ENCODE measurements at regions not wholly inside any gene's neighbourhood (a gene's known extent, or its start where the extent isn't known, plus 50 kb on each side); places are given as distances from the start of the nearest gene placed in this dataset.

DNA sequence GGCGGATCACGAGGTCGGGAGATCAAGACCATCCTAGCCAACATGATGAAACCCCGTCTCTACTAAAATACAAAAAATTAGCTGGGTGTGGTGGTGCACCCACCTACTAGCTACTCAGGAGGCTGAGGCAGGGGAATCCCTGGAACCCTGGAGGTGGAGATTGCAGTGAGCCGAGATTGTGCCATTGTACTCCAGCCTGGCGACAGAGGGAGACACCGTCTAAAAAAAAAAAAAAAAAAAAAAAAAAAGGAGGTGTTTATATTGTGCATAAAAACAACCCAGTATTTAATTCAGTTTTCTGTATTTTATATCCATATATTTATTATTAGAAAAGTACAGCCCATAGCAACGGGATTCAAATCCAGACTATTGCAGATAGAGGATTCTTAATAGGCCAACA, 129.1 kb upstream of the SOX2 start:
- Mint-ChIP-seq H3K36me3 (ENCODE audit: low read depth, unreplicated experiment) (no peaks in the 10 kb centered on the region), H3K27ac (ENCODE audit: unreplicated experiment) (no peak overlapping the region), H3K27me3 (ENCODE audit: unreplicated experiment) (no peaks in the 10 kb centered on the region), H3K9me3 (ENCODE audit: unreplicated experiment) (no peaks in the 10 kb centered on the region), H3K4me3 (ENCODE audit: unreplicated experiment) (no peak overlapping the region), H3K4me1 (ENCODE audit: unreplicated experiment) (no peaks in the 10 kb centered on the region)
- TF ChIP-seq, protein P1, sequence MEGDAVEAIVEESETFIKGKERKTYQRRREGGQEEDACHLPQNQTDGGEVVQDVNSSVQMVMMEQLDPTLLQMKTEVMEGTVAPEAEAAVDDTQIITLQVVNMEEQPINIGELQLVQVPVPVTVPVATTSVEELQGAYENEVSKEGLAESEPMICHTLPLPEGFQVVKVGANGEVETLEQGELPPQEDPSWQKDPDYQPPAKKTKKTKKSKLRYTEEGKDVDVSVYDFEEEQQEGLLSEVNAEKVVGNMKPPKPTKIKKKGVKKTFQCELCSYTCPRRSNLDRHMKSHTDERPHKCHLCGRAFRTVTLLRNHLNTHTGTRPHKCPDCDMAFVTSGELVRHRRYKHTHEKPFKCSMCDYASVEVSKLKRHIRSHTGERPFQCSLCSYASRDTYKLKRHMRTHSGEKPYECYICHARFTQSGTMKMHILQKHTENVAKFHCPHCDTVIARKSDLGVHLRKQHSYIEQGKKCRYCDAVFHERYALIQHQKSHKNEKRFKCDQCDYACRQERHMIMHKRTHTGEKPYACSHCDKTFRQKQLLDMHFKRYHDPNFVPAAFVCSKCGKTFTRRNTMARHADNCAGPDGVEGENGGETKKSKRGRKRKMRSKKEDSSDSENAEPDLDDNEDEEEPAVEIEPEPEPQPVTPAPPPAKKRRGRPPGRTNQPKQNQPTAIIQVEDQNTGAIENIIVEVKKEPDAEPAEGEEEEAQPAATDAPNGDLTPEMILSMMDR (IDR thresholded peaks at IDR 0.05; ENCODE audit: unreplicated experiment): no peak
- DNase-seq (ENCODE audit: low spot score): no peak

DNA sequence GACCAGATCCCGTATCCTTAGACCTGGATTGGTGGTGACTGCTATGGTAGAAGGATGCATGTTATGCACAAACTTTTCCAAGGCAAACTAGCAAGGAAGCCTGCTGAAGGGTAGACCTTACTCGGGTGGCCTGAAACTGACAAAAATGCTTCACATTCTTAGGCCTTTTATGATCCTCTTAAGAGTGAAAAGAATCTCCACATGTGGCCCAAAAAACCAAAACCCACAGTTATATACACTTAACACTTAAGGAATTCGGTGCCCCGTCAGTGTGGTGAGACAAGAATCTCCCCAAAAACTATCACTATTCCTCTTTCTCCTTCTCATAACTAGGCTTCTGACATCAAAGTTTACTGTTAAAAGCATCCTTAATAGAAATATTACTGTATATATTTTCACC, 130.1 kb upstream of the SOX2 start:
- TF ChIP-seq, protein P1 (IDR thresholded peaks at IDR 0.05; ENCODE audit: unreplicated experiment): no peak
- Mint-ChIP-seq H3K4me3 (ENCODE audit: unreplicated experiment) (no peak overlapping the region), H3K4me1 (ENCODE audit: unreplicated experiment) (no peaks in the 10 kb centered on the region), H3K27me3 (ENCODE audit: unreplicated experiment) (no peaks in the 10 kb centered on the region), H3K36me3 (ENCODE audit: low read depth, unreplicated experiment) (no peaks in the 10 kb centered on the region), H3K27ac (ENCODE audit: unreplicated experiment) (no peak overlapping the region), H3K9me3 (ENCODE audit: unreplicated experiment) (no peaks in the 10 kb centered on the region)
- no peak for DNase-seq (ENCODE audit: low spot score)

DNA sequence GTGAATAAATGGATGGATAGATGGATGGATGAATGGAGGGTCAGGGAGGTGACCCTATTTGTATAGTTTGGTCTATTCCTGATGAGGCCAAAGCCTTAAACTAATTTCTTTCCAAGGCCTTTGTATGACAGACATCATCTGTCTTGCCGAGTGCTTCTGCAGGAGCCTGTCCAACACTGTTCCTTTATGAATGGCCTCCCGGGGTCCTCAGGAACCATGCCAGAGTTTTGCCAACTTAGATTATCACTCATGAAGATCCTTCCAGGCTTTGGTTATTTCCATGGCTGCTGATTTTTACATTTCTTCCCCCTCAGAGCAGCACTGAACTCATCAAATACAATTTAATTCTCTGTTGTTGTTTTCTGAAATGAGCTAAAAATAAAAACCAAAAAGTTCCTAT, 133.0 kb upstream of the SOX2 start:
- no peaks in the 10 kb centered on the region for H3K4me1 Mint-ChIP-seq (ENCODE audit: unreplicated experiment)
- TF ChIP-seq, protein P1 (IDR thresholded peaks at IDR 0.05; ENCODE audit: unreplicated experiment): no peak
- no peaks in the 10 kb centered on the region for H3K36me3 Mint-ChIP-seq (ENCODE audit: low read depth, unreplicated experiment)
- H3K27me3 Mint-ChIP-seq (ENCODE audit: unreplicated experiment): no peaks in the 10 kb centered on the region
- H3K9me3 Mint-ChIP-seq (ENCODE audit: unreplicated experiment): no peaks in the 10 kb centered on the region
- DNase-seq (ENCODE audit: low spot score): no peak
- no peak overlapping the region for H3K27ac Mint-ChIP-seq (ENCODE audit: unreplicated experiment)
- H3K4me3 Mint-ChIP-seq (ENCODE audit: unreplicated experiment): no peak overlapping the region

DNA sequence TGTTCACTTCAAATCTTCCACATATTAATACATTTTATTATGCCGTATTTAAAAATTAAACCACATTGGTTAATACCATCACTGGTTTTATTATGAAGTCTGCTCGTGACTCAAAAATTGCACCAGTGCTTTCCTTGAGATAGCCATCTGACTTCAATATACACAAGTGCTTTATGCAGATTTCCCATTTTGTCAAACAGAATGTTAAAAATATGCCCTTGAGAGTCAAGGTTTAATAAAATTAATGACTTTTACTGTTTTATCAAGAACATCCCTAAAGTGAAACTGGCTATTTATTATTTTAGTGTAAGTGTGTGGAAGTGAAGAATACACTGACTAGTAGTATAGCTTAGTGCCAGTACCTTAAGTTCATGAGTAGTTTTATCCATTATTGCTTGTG, 139.3 kb upstream of the SOX2 start:
- no peak for DNase-seq (ENCODE audit: low spot score)
- no peaks in the 10 kb centered on the region for H3K27me3 Mint-ChIP-seq (ENCODE audit: unreplicated experiment)
- no peaks in the 10 kb centered on the region for H3K4me1 Mint-ChIP-seq (ENCODE audit: unreplicated experiment)
- no peak overlapping the region for H3K27ac Mint-ChIP-seq (ENCODE audit: unreplicated experiment)
- no peaks in the 10 kb centered on the region for H3K9me3 Mint-ChIP-seq (ENCODE audit: unreplicated experiment)
- H3K4me3 Mint-ChIP-seq (ENCODE audit: unreplicated experiment): no peak overlapping the region
- H3K36me3 Mint-ChIP-seq (ENCODE audit: low read depth, unreplicated experiment): no peaks in the 10 kb centered on the region
- TF ChIP-seq, protein P1 (IDR thresholded peaks at IDR 0.05; ENCODE audit: unreplicated experiment): no peak

GRCh38 chr3:181570472-181570871, 141.3 kb upstream of the SOX2 start:
- no peaks in the 10 kb centered on the region for H3K27me3 Mint-ChIP-seq (ENCODE audit: unreplicated experiment)

More at GRCh38 chr3:181570472-181570871, 141.3 kb upstream of the SOX2 start:
- TF ChIP-seq, protein P1 (IDR thresholded peaks at IDR 0.05; ENCODE audit: unreplicated experiment): no peak
- DNase-seq (ENCODE audit: low spot score): no peak
- H3K36me3 Mint-ChIP-seq (ENCODE audit: low read depth, unreplicated experiment): no peaks in the 10 kb centered on the region
- H3K9me3 Mint-ChIP-seq (ENCODE audit: unreplicated experiment): no peaks in the 10 kb centered on the region
- H3K4me1 Mint-ChIP-seq (ENCODE audit: unreplicated experiment): no peaks in the 10 kb centered on the region
- no peak overlapping the region for H3K4me3 Mint-ChIP-seq (ENCODE audit: unreplicated experiment)
- H3K27ac Mint-ChIP-seq (ENCODE audit: unreplicated experiment): no peak overlapping the region
